ENCODE measurements at regions not wholly inside any gene's neighbourhood (a gene's known extent, or its start where the extent isn't known, plus 50 kb on each side); places are given as distances from the start of the nearest gene placed in this dataset.

DNA sequence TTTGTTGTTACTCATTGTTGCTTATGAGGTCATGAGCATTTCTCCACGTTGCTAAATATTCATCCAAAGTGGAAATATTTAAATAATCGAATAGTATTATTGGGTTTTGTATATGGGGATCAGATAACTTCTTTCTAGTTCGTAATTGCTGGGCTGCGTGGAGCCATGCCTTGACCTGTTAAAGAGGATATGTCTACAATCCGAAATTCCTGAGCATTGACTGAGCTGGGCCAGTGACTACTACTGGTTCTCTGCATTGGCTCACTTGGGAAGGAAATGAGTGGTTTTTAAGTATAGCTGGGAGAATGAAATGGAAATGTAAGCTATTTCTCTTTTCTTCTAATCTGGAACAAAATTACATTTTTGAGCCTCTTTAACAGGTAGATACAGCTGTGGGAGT, 163.2 kb downstream of the RPL10L start:
- no peak for TF ChIP-seq ZNF224 (CRISPR knock-in tag; IDR thresholded peaks at IDR 0.05)
- TF ChIP-seq NELFE (IDR thresholded peaks at IDR 0.05; ENCODE audit: insufficient read depth, insufficient read length): no peak
- TF ChIP-seq SMARCE1 (IDR thresholded peaks at IDR 0.05): no peak
- TF ChIP-seq MAZ (CRISPR knock-in tag; conservative IDR thresholded peaks at IDR 0.05 in 1 of 2, IDR thresholded peaks at IDR 0.05 in 1 of 2): no peak
- TF ChIP-seq ARNT (IDR thresholded peaks at IDR 0.05): no peak
- TF ChIP-seq ZFP36 (IDR thresholded peaks at IDR 0.05; ENCODE audit: low read depth, low read length, partially characterized antibody): no peak
- no peak for TF ChIP-seq SNRNP70 (optimal IDR thresholded peaks at IDR 0.05; ENCODE audit: low read depth, low read length)
- TF ChIP-seq LEF1 (IDR thresholded peaks at IDR 0.05): no peak
- no peak for TF ChIP-seq TAF9B (IDR thresholded peaks at IDR 0.05; ENCODE audit: partially characterized antibody)
- no peak for TF ChIP-seq MAFG (tag; conservative IDR thresholded peaks at IDR 0.05)
- no peak for TF ChIP-seq TEAD1 (CRISPR knock-in tag; IDR thresholded peaks at IDR 0.05)
- TF ChIP-seq THRAP3 (IDR thresholded peaks at IDR 0.05; ENCODE audit: borderline replicate concordance): no peak
- TF ChIP-seq MCM2 (IDR thresholded peaks at IDR 0.05; ENCODE audit: low read depth): no peak
- TF ChIP-seq KLF13 (tag; IDR thresholded peaks at IDR 0.05; ENCODE audit: borderline replicate concordance, low read depth): no peak
- no peak for TF ChIP-seq BCOR (IDR thresholded peaks at IDR 0.05)
- no peak for TF ChIP-seq PHF21A (IDR thresholded peaks at IDR 0.05; ENCODE audit: borderline replicate concordance, low read depth)
- no peak for TF ChIP-seq NBN (IDR thresholded peaks at IDR 0.05; ENCODE audit: low read depth)
- no peak for TF ChIP-seq ZNF584 (CRISPR knock-in tag; IDR thresholded peaks at IDR 0.05; ENCODE audit: low read depth)
- intact Hi-C loops (cut with micrococcal nuclease): no loop called here
- H3K36me3 ChIP-seq (ENCODE audit: control insufficient read depth, insufficient read depth, low read length): no peaks in the 10 kb centered on the region

More for the DNA sequence above, 163.2 kb downstream of the RPL10L start:
- in situ Hi-C loops (cut with MboI): no loop called here
- Histone ChIP-seq H3K9me3 (replicated peaks; ENCODE audit: control insufficient read depth, insufficient read depth, low read depth, low read length) (no peaks in the 10 kb centered on the region), H3K27me3 (ENCODE audit: control insufficient read depth in 2 of 2, insufficient read depth in 2 of 2, low read length in 2 of 2) (no peaks in the 10 kb centered on the region), H3K27ac (ENCODE audit: extremely low read depth, low read depth, low read length) (no peak overlapping the region), H3K4me2 (ENCODE audit: insufficient read depth, low read length) (no peak overlapping the region), H3K9me1 (ENCODE audit: control insufficient read depth, insufficient read depth, low read length) (no peaks in the 10 kb centered on the region), H2AFZ (ENCODE audit: low read depth, low read length) (no peak overlapping the region), H3K4me1 (replicated peaks in 1 of 2; ENCODE audit: control insufficient read depth in 2 of 2, insufficient read depth in 2 of 2, low read length in 2 of 2) (no peaks in the 10 kb centered on the region), H3K9ac (ENCODE audit: insufficient read depth in 1 of 2, low read depth in 2 of 2, low read length in 2 of 2) (no peak overlapping the region), H3K79me2 (ENCODE audit: control insufficient read depth, insufficient read depth, low read length) (no peaks in the 10 kb centered on the region), H3K4me3 (no peak overlapping the region), H4K20me1 (replicated peaks; ENCODE audit: control insufficient read depth, insufficient read depth, low read length) (no peaks in the 10 kb centered on the region)
- no TSS peak for BruUV-seq (replicated peaks)
- WGBS (ENCODE audit: insufficient coverage, low coverage, missing lambda C conversion rate): 0% methylated on average over 5 of the region's 5 CpGs
- FAIRE-seq (no peak), ATAC-seq (no peak), DNase-seq (ENCODE audit: extremely low read depth in 1 of 4, low spot score in 3 of 4) (no peak)
- POLR2A ChIA-PET: no interaction called here
- CTCF ChIA-PET (ENCODE audit: low intra/inter-chr PET ratio): no interaction called here

Measured in K562 (cell line).